ENCODE measurements at regions not wholly inside any gene's neighbourhood (a gene's known extent, or its start where the extent isn't known, plus 50 kb on each side); places are given as distances from the start of the nearest gene placed in this dataset.

DNA sequence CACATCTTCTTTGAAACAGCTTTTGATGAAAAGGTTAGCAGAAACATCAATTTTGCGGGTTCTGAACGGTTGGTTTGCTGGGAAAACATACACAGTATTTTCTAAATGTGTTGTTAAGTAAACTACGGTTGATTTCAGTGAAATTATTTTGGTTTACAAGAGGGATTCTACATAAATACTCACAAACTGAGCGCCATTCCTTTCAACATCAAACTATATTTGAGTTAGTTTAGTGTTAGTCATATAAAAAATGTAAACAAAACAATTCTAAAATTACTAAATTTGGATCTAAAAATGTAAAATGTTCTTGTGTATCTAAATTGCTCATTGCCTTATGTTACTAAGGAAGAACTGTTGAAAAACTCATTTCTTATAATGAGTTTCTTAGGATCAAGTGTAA, 425.6 kb downstream of the PCDH18 start:
- TF ChIP-seq, protein P1, sequence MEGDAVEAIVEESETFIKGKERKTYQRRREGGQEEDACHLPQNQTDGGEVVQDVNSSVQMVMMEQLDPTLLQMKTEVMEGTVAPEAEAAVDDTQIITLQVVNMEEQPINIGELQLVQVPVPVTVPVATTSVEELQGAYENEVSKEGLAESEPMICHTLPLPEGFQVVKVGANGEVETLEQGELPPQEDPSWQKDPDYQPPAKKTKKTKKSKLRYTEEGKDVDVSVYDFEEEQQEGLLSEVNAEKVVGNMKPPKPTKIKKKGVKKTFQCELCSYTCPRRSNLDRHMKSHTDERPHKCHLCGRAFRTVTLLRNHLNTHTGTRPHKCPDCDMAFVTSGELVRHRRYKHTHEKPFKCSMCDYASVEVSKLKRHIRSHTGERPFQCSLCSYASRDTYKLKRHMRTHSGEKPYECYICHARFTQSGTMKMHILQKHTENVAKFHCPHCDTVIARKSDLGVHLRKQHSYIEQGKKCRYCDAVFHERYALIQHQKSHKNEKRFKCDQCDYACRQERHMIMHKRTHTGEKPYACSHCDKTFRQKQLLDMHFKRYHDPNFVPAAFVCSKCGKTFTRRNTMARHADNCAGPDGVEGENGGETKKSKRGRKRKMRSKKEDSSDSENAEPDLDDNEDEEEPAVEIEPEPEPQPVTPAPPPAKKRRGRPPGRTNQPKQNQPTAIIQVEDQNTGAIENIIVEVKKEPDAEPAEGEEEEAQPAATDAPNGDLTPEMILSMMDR (IDR thresholded peaks at IDR 0.05; ENCODE audit: control extremely low read depth, extremely low read depth, low read depth, missing control alignments): no peak
- ChIA-PET CTCF (no interaction called here), POLR2A (no interaction called here)
- DNase-seq (ENCODE audit: extremely low spot score): no peak

DNA sequence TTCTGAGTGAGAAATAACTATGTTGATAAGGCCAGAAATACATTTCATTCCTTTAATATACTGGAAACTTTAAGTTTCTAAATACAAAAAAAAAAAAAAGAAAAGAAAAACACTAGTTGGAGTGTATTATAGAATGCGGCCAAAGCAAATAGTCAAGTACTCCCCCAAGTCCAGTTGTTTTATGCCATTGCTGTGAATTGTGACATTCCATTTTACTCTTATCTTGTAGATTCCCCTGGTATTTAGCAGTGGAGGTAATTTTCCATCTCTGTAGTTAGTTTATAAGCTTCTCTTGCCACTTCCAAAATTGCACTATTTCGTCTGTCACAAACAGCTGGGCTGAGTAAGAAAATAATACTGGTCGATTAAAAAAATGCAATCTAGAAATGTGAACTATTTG, 426.0 kb downstream of the PCDH18 start:
- ChIA-PET POLR2A (no interaction called here), CTCF (no interaction called here)
- DNase-seq (ENCODE audit: extremely low spot score): no peak
- TF ChIP-seq, protein P1 (IDR thresholded peaks at IDR 0.05; ENCODE audit: control extremely low read depth, extremely low read depth, low read depth, missing control alignments): no peak

GRCh38 chr4:137090951-137091350, 441.3 kb downstream of the PCDH18 start:
- POLR2A ChIA-PET: no interaction called here
- TF ChIP-seq, protein P1 (IDR thresholded peaks at IDR 0.05; ENCODE audit: control extremely low read depth, extremely low read depth, low read depth, missing control alignments): no peak
- CTCF ChIA-PET: no interaction called here
- no peak for DNase-seq (ENCODE audit: extremely low spot score)

GRCh38 chr4:137083571-137084135, 448.6 kb downstream of the PCDH18 start:
- POLR2A ChIA-PET: no interaction called here
- CTCF ChIA-PET: interaction anchor here (1.5 kb wide), 1 partner anchor 14 kb away, joined by 4 read pairs; no protein-coding TSS in a partner anchor
- no peak for DNase-seq (ENCODE audit: extremely low spot score)
- TF ChIP-seq, protein P1 (IDR thresholded peaks at IDR 0.05; ENCODE audit: control extremely low read depth, extremely low read depth, low read depth, missing control alignments): no peak

GRCh38 chr4:137082061-137082460, 450.2 kb downstream of the PCDH18 start:
- TF ChIP-seq, protein P1 (IDR thresholded peaks at IDR 0.05; ENCODE audit: control extremely low read depth, extremely low read depth, low read depth, missing control alignments): no peak
- DNase-seq (ENCODE audit: extremely low spot score): no peak
- ChIA-PET CTCF (no interaction called here), POLR2A (no interaction called here)

DNA sequence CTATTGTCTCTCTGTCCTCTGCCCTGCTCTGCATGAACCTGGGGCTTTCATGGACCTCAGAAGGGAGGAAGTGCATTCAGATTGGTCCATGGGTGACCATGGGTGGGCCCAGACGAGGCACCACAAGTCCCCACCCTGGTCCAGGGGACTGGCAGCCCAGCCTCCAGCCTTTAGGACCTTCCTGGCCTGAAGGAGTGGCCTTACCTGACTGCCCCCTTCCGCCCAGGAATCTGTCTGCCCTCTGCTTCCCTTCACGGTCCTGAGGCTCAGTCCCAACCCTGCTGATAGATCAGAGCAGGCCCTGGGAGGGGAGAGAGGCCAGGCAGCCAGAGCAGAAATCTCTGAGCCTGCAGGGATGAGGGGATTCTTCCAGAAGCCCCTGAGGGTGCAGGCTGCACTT, 455.4 kb downstream of the PCDH18 start:
- TF ChIP-seq, protein P1 (IDR thresholded peaks at IDR 0.05; ENCODE audit: control extremely low read depth, extremely low read depth, low read depth, missing control alignments): no peak
- ChIA-PET POLR2A (no interaction called here), CTCF (interaction anchor here (0.9 to 1.3 kb wide), 2 partner anchors 12 to 1605 kb away, joined by 3 read pairs; no protein-coding TSS in a partner anchor)
- no peak for DNase-seq (ENCODE audit: extremely low spot score)

GRCh38 chr4:137075586-137075985, 456.7 kb downstream of the PCDH18 start:
- no peak for DNase-seq (ENCODE audit: extremely low spot score)
- ChIA-PET CTCF (no interaction called here), POLR2A (no interaction called here)
- TF ChIP-seq, protein P1 (IDR thresholded peaks at IDR 0.05; ENCODE audit: control extremely low read depth, extremely low read depth, low read depth, missing control alignments): no peak

Measured in GM10248 (cell line).